GM19455 (cell line): ENCODE measurements at regions not wholly inside any gene's neighbourhood (a gene's known extent, or its start where the extent isn't known, plus 50 kb on each side); places are given as distances from the start of the nearest gene placed in this dataset.
"Not testable (repeated sequence)": the region's sequence is repeated elsewhere in the genome, so short reads cannot be mapped to it uniquely, and the experiment has no call there.

Experiments used
- ATAC-seq: cut with Tn5 transposase; IDR thresholded peaks from one replicate; pipeline ENCODE4 v1.9.1; 2021; ENCODE audit not compliant: unreplicated experiment

DNA sequence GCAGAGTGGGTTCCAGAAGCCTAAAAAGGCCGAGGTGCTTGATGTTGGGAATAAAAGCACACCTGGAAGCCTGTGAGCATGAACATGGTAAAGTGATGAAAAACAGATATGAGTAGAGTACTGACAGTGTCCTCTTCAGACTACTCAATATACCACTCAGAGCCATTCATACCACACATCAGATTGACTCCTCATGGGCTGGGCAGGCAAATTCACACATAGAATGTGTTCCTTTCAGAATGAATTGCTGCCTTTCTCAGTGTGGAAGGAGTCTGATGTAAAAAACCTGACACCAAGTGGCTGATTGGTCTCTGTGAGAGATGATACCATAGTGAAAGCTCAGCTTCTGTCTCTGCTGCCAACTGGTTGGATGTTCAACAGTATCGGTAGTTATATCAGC, 442.7 kb downstream of the RAPGEF2 start:
- ATAC-seq, result no peak

DNA sequence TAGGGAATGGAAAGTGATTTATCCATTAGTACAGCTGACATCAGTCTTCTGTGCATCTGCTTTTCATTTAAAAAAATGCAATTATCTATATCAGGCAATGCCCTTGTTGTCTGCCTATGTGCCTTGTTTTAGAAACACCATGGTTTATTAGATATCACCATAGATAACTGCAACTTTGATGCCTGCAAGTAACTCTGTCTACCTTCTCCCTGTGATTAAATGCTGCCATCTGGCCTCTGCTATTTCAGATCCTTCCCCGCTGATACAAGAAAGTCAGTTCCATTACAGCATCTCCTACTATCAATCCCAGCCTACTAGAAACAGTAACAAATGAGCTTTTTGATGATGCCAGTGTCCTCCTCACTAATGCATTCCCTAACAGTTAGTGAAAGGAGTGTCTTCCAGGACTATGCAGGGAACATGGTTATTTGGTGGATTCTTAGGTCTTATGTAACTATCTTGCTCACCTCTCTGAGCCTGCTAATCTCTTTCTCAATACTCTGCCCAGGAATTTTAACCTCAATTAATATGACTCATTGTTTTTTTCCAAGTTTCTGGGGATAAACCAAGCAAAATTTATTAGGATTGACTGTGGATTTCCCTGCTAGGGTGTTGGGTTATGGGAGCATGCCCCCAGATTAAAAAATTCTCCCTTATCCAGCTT, 444.9 kb downstream of the RAPGEF2 start:
- no peak for ATAC-seq

DNA sequence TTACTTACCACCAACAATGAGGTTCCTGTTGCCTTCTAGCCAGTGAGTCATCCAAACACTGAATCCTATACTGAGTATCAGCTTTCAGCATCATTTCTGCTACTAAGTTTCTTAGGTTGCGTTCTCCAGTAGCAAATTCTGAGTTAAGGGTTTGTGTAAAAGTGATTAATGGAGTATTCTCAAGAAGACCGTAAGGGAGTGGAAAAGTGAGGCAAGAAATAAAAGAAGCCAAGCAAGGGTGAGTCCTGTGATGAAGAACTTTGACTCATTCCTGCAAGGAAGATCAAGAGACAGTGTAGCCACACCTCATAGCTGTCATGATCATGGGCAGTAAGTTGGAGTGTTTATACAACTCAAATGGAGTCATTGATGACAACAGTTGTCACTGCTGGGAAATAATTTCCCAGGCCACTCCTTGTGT, 446.2 kb downstream of the RAPGEF2 start:
- no peak for ATAC-seq

- ATAC-seq, result no peak
Observed at GRCh38 chr4:159551281-159551680, 448.4 kb downstream of the RAPGEF2 start.

DNA sequence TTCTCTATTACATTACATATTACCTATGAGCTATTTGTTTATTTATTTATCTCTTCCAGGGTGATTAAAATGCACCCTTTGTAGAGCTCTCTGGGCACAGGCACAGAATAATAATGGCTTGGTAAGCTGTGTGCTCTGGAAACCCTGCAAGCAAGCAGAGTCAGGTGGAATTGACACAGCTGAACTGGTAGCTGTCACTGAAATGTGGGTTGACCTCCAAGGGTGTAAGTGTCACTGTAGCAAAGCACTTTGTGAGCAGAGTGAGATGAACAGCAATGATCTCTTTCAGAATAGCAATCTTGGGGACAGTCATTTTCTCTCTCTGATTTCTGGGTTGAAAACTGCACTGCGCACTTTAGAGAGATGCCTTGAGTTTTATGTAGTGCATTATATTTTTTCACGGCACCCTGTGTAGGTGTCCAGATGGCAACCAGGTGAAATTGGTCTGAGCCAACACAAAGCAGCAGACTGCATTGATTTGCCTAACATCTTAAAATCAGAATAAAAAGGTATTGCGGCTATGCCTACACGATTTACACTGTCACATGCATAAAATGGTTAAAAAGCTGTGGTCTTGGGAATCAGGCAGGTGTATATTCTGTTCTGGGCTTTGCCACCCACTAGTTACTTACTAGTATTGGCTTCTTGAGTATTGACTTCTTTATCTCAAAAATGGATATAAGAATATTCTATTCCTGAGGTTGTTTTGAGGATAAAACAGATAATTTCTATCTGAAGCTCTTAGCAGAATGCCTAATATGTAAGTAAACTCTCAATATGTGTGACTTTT, 450.3 kb downstream of the RAPGEF2 start:
- no peak for ATAC-seq

DNA sequence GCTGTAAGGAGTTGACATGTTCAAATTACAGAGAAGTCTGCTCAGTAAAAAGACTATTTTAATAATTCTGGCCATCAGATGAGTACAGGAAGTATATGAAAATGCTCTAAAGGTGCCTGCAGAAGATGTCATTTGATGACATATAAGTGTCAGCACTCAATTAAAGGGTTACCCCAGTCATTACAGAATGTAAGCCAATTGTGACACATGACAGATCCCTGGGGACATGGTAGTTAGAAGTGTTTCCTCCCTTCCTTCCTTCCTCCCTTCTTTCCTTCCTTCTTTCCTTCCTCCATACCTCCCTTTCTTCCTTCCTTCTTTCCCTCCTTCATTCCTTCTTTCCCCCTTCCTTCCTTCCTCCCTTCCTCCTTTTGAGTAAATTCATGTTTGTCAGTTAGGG, 453.0 kb downstream of the RAPGEF2 start:
- no peak for ATAC-seq

DNA sequence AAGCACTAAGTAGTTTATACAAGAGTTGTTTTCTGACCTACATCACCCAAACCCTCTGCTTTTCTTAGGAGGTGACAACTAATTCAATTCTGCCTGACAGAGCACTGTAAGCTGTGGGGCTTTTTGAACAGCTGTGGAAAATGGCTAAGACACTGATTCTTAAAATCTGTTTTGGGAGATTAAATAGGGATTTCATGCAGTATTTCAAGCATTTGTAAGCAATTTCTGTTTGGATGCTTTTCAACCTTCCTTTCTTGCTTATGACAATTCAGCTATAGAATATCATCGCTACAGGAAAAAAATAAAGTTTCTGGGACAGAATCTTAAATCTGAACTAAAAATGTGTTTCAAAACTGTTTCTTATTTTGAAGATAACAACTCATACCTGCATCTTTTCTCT, 459.5 kb downstream of the RAPGEF2 start:
- ATAC-seq, result no peak

DNA sequence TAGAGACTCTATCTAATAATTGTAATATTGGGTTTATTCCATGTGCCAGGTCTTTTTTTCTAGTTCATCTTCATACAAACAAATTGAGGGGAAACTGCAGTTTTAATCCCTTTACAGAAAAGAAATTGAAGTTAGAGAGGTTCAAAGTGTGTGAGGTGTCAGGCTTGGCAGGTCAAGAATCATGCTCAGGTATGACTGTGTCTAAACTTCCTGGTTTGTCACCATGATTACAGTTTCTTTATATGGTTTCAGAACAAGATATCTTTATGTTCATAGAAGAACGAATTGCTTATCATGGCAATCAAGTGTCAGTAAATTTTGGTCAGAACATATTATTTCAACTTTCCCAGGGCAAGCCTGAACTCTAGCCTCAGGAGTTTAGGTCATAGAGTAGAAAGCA, 460.4 kb downstream of the RAPGEF2 start:
- no peak for ATAC-seq

GRCh38 chr4:159564615-159565014, 461.7 kb downstream of the RAPGEF2 start:
- no peak for ATAC-seq

- ATAC-seq, result no peak
Observed at GRCh38 chr4:159566786-159567185, 463.9 kb downstream of the RAPGEF2 start.

DNA sequence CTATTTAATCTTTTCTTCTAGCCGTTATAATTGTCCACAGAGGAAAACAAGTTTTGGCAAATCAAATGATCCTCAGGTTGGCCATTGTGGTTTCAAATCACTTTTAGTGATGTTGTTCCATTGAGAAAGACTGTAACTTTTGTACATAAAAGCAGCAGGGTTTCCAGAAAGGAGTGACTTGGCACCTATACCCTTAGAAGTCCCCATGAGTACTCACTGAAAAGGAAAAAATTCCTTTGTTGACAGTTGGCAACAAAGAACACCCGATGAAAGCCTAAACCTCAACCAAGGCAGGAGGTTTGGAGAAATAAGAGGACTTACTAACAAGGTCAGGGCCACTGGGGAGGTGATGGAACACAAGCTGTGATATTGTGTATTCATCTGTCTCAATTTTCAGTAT, 474.4 kb downstream of the RAPGEF2 start:
- no peak for ATAC-seq

- no peak for ATAC-seq
Observed at GRCh38 chr4:159582685-159583084, 479.8 kb downstream of the RAPGEF2 start.

GRCh38 chr4:159592898-159593556, 490.1 kb downstream of the RAPGEF2 start:
- no peak for ATAC-seq

GRCh38 chr4:159593681-159594080, 490.8 kb downstream of the RAPGEF2 start:
- ATAC-seq, result no peak

DNA sequence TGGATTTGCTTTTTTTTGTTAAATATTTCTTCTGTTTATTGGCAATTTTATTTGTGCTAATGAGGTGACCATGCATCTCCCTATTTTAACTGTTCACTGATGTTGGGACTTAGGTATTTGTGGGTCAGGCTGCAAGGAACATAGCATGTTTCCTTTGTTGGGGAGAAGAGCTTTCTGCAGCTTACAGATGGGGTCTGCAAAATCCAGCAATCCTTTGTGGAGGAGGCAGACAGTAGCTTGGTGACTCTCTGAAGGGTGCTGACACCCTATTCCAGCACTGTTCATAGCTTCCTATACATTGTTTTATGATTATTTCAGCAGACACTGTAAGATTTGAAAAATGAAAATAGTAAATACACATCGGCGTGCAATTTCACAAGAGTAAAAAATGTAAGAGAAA, 491.7 kb downstream of the RAPGEF2 start:
- no peak for ATAC-seq

DNA sequence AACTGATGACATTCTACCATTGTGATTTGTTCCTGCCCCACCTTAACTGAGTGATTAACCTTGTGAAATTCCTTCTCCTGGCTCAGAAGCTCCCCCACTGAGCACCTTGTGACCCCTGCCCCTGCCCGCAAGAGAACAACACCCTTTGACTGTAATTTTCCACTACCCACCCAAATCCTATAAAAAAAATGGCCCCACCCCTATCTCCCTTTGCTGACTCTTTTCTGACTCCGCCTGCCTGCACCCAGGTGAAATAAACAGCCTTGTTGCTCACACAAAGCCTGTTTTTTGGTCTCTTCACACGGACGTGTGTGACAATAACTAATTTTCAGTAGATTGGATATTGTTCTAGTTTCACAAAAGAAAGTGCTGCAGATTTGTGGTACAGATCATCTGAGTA, 492.2 kb downstream of the RAPGEF2 start:
- not testable (repeated sequence) for ATAC-seq

GRCh38 chr4:159598602-159599001, 495.7 kb downstream of the RAPGEF2 start:
- ATAC-seq, result no peak

DNA sequence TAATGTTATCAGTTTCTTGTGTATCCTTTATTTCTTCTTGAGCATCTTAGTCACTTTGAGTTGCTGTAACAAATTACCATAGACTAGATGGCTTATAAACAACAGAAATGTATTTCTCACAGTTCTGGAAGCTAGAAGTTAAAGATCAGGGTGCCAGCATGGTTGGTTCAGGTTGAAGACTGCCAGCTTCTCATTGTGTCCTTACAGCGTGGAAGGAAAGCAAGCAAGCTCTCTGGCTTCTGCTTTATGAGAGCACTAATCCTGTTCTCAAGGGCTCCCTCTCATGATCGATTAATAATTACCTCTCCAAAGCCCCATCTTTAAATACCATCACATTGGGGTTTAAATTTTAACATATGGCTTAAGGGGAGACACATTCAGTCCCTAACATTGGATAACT, 497.2 kb downstream of the RAPGEF2 start:
- ATAC-seq, result no peak

DNA sequence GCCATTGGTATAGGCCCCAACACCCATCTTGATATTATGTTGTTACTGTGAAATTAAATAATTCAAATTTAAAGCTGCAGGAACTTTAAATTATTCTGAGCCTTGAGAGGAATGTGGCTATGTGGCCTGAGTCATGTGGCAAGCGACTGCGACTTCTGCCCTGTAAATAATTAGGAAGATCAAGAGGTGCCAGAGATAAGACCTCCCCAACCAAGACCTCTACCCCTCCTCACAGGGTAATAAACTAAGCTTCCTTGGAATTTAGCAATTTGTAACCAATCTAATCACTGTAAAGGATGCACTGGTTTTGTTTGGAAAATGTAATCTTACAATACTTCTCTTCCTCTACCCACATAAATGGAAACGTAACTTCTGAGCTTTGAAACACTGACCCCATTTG, 501.9 kb downstream of the RAPGEF2 start:
- ATAC-seq, result no peak

DNA sequence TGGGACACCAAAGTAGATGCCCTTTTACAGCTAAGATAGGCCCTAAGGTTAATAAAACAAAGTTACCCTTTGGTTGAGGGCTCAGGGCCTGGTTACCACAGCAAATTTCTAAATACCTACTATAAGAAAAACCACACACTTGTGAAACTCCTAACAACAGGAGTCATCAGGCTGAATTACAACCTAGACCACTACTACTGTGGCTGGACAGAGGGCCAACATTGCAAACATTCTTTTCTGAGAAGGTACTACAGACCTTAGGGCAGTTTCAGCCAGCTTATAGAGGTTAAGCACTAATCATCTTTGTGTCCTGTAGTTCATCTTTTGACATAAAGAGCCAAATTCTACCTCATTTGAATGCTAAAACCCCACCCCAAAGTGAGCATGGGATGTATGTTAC, 504.0 kb downstream of the RAPGEF2 start:
- ATAC-seq, result no peak

DNA sequence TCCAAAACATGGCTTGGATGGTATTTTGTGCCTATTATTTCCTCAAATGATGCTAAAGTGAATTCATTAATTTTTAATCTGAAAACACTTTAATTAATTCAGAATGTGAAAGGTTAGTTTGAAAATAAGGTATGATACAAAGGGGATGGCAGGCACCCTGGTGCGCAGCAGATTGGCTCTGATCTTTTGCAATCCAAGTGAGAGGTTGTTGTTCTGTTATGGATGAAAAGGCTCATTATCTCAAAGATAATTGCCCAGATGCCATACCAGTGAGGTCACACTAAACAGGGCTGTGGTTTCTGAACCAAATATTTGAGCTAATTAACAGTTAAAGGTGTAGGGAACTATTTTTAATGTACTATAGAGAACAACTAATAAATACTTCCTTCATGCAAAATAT, 504.9 kb downstream of the RAPGEF2 start:
- ATAC-seq, result no peak

DNA sequence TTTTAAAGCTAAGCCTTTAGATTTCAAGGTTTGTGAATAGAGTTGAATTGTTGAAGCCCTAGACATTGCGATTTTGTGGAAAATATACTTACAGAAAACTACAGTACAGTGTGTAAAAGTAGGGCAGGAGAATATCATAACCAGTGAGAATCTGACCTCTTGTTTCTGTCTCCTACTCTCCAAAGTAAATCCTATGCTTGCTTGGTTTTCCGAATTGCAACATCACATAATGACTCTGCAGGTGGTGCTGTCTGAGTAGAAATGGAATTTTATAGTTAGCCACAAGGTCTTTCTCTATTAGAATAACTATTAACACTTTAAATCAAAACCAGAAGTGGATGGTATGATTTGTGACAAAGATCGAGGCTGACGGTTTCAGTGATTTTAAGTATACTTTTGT, 505.6 kb downstream of the RAPGEF2 start:
- no peak for ATAC-seq
